ENCODE measurements at regions not wholly inside any gene's neighbourhood (a gene's known extent, or its start where the extent isn't known, plus 50 kb on each side); places are given as distances from the start of the nearest gene placed in this dataset.

GRCh38 chr11:71342951-71343827 lies 90.8 kb upstream of the SHANK2 start:
- Mint-ChIP-seq H3K4me1 (ENCODE audit: low read depth) (no peaks in the 10 kb centered on the region), H3K9me3 (ENCODE audit: low read depth) (no peaks in the 10 kb centered on the region), H3K4me3 (no peak overlapping the region), H3K27me3 (peaks cover 6% of the 10 kb centered on the region), H3K36me3 (no peaks in the 10 kb centered on the region), H3K27ac (no peak overlapping the region)

DNA sequence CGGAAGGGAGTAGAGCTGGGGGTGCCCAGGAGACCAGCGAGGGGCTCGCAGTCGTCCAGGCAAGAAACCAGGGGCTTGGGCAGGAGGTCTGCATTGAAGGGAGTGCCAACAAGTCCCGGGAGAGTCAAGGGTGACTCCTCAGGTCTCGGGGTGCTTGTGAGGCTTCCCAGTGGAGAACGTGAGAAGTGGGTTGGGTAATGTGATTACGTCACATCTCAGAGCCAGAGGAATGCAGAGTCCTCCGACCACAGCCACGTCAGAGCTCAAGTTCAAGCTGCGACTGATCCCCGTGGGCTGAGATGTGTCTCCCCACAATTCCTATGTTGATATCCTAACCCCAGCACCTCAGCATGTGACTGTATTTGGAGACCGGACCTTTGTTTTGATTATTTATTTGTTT lies 89.7 kb upstream of the SHANK2 start:
- no peak overlapping the region for H3K4me3 Mint-ChIP-seq
- H3K36me3 Mint-ChIP-seq: no peaks in the 10 kb centered on the region
- H3K27me3 Mint-ChIP-seq: peaks cover 6% of the 10 kb centered on the region
- H3K27ac Mint-ChIP-seq: no peak overlapping the region
- H3K9me3 Mint-ChIP-seq (ENCODE audit: low read depth): no peaks in the 10 kb centered on the region
- no peaks in the 10 kb centered on the region for H3K4me1 Mint-ChIP-seq (ENCODE audit: low read depth)

DNA sequence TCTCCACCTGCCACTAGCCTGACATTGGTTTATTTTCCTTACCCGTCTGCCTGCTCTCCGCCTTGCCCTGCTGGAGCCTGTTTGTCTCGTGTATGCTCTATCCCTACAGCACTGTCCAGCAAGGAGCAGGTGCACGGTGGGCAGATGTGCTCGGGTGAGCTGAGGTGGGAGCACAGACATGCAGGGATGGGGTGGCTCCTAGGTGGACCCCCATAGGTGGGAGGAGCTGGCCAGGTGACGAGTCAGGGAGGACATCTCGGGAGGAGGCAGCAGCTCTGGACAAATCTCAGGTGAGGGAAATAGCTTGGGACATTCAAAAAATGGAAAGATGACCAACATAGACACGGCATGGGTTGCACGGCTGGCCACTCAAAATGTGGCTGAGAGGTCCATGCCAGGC lies 89.2 kb upstream of the SHANK2 start:
- no peaks in the 10 kb centered on the region for H3K9me3 Mint-ChIP-seq (ENCODE audit: low read depth)
- no peak overlapping the region for H3K27ac Mint-ChIP-seq
- no peaks in the 10 kb centered on the region for H3K36me3 Mint-ChIP-seq
- no peak overlapping the region for H3K4me3 Mint-ChIP-seq
- peaks cover 6% of the 10 kb centered on the region for H3K27me3 Mint-ChIP-seq
- no peaks in the 10 kb centered on the region for H3K4me1 Mint-ChIP-seq (ENCODE audit: low read depth)

- H3K9me3 Mint-ChIP-seq (ENCODE audit: low read depth): no peaks in the 10 kb centered on the region
- no peaks in the 10 kb centered on the region for H3K36me3 Mint-ChIP-seq
- H3K27ac Mint-ChIP-seq: no peak overlapping the region
- no peak overlapping the region for H3K4me3 Mint-ChIP-seq
- H3K27me3 Mint-ChIP-seq: peaks cover 6% of the 10 kb centered on the region
- H3K4me1 Mint-ChIP-seq (ENCODE audit: low read depth): no peaks in the 10 kb centered on the region
These were observed 88.8 kb upstream of the SHANK2 start for GRCh38 chr11:71341173-71341572.

DNA sequence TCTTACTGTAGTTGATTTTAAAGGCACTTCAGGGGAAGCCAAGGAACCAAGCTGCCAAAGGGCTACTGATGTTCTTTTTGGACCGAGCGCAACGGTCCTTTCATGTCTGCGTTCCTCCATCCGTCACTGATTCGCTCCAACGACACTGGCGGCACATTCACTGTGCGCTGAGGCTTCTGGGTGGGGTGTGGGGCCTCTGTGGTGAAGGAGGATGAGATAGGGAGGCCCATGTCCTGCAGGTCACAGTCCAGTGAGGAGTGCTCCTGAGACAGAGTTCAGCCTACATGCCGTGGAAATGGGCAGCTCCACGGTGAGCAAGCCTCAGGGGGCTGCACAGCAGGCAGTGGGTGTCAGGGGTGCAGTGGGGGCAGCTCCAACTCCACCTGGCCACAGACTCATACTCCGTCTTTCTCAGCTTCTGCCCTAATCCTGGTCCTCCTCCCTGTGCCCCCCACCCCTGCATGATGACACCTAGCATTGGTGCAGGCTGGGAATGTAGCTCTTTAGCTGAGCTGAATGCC lies 87.8 kb upstream of the SHANK2 start:
- Mint-ChIP-seq H3K27ac (no peak overlapping the region), H3K4me3 (no peak overlapping the region), H3K9me3 (ENCODE audit: low read depth) (no peaks in the 10 kb centered on the region), H3K4me1 (ENCODE audit: low read depth) (no peaks in the 10 kb centered on the region), H3K27me3 (peaks cover 6% of the 10 kb centered on the region), H3K36me3 (no peaks in the 10 kb centered on the region)

GRCh38 chr11:71339396-71339881 lies 87.1 kb upstream of the SHANK2 start:
- no peaks in the 10 kb centered on the region for H3K9me3 Mint-ChIP-seq (ENCODE audit: low read depth)

GRCh38 chr11:71338801-71339395 lies 86.5 kb upstream of the SHANK2 start:
- Mint-ChIP-seq H3K4me1 (ENCODE audit: low read depth) (no peaks in the 10 kb centered on the region), H3K27me3 (peaks cover 6% of the 10 kb centered on the region), H3K27ac (no peak overlapping the region), H3K36me3 (peaks cover under 1% of the 10 kb centered on the region), H3K9me3 (ENCODE audit: low read depth) (no peaks in the 10 kb centered on the region), H3K4me3 (no peak overlapping the region)

More at GRCh38 chr11:71339396-71339881, 87.1 kb upstream of the SHANK2 start:
- Mint-ChIP-seq H3K4me1 (ENCODE audit: low read depth) (no peaks in the 10 kb centered on the region), H3K4me3 (no peak overlapping the region), H3K27ac (no peak overlapping the region), H3K36me3 (no peaks in the 10 kb centered on the region), H3K27me3 (peaks cover 6% of the 10 kb centered on the region)

DNA sequence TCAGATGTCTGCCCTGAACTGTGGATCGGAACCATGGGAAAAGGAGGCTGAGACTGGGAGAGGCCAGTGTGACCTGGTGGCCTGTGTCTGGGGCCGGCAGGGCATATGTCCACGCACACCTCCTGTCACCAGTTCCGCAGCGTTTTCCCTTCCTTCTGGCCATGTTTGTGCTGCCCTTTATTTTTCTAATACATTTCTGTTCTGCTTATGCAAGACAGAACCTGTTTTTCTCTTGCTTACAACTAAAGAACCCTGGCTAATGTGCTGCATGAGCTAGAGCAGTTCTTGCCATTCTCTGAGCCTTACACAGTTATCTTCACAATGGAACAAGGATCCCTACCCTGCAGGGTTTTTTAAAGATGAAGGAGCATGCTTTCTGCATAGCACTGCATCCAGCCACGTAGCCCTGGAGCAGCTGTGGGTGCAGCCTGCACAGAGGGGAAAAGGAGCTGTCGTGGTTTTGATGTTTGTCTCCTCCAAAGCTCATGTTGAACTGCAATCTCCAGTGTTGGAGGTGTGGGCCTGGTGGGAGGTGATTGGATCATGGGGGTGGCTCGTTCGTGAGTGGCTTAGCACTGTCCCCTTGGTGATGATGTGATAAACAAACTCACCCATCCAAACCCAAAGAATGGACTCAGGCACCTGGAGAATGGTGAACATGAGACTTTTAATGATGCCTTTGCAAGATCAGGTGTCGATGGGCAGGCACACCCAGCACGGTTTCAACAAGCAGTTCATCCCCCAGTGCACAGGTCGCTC lies 84.8 kb upstream of the SHANK2 start:
- Mint-ChIP-seq H3K9me3 (ENCODE audit: low read depth) (peaks cover 4% of the 10 kb centered on the region), H3K27ac (no peak overlapping the region), H3K4me3 (no peak overlapping the region), H3K4me1 (ENCODE audit: low read depth) (no peaks in the 10 kb centered on the region), H3K27me3 (peaks cover 6% of the 10 kb centered on the region), H3K36me3 (peaks cover 3% of the 10 kb centered on the region)

DNA sequence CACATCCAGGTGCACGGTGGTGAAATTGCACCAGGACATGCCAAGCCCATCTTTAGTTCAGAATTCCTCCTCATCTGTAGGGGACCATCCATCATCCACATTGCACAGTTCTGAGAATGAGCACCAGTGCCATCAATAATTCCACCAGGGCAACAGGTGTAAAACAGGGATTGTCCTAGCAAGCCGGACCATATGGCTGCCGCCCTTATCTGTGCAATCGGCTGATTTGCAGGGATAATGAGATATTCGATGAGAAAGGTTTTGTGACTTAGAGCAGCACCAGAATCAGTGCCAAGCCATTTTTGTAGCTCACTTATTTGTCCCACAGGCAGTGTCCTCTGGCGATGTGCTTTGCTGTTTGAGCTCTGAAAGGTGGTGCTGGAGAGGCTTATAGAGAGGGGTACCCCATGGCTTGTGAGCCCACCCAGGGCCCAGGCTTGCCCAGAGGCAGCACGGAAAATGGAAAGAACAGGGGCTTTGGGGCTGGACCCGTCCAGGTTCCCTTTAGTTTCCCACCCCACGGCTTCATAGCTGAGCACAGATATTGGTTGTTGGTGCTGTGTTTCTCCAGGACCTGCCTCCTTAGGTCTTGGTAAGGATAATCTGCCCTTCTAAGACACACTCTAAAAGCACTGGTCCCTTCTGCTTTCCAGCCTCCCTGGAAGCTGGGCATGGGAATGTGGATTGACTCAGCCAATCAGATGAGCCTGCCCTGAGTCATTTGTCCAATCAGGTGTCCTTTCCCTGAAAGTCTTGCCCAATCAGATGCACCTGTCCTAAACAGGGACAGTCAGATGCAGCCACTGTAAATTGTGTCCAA lies 84.0 kb upstream of the SHANK2 start:
- Mint-ChIP-seq H3K36me3 (peaks cover 3% of the 10 kb centered on the region), H3K4me1 (ENCODE audit: low read depth) (no peaks in the 10 kb centered on the region), H3K27me3 (peaks cover 1% of the 10 kb centered on the region), H3K27ac (no peak overlapping the region), H3K9me3 (ENCODE audit: low read depth) (peaks cover 4% of the 10 kb centered on the region), H3K4me3 (no peak overlapping the region)

- Mint-ChIP-seq H3K4me3 (no peak overlapping the region), H3K9me3 (ENCODE audit: low read depth) (peaks cover 4% of the 10 kb centered on the region), H3K27me3 (no peaks in the 10 kb centered on the region), H3K27ac (no peak overlapping the region), H3K36me3 (peaks cover 3% of the 10 kb centered on the region), H3K4me1 (ENCODE audit: low read depth) (no peaks in the 10 kb centered on the region)
These were observed 83.0 kb upstream of the SHANK2 start for GRCh38 chr11:71335371-71335770.

GRCh38 chr11:71334191-71334590 lies 81.8 kb upstream of the SHANK2 start:
- H3K9me3 Mint-ChIP-seq (ENCODE audit: low read depth): peaks cover 4% of the 10 kb centered on the region
- no peak overlapping the region for H3K4me3 Mint-ChIP-seq
- peaks cover 3% of the 10 kb centered on the region for H3K36me3 Mint-ChIP-seq
- H3K27me3 Mint-ChIP-seq: no peaks in the 10 kb centered on the region
- no peaks in the 10 kb centered on the region for H3K4me1 Mint-ChIP-seq (ENCODE audit: low read depth)
- H3K27ac Mint-ChIP-seq: no peak overlapping the region

DNA sequence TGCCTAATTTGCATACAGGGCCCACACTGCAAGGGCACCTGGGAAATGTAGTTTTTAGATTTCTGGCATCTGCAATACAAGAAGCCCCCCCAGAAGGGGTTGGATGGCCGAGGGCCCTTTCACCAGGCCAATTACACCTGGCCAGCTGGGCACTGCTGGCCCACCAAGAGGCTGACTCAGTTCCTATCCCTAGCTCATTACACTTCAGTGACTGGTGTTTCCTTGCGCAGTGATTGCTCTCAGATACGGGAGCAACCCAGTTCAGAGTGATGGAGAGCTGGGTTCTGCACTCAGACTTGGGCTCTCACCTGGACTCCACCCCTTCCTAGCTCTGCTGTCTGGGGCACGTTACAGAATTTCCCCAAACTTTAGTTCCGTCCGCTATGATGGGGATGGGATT lies 81.1 kb upstream of the SHANK2 start:
- no peaks in the 10 kb centered on the region for H3K4me1 Mint-ChIP-seq (ENCODE audit: low read depth)
- no peak overlapping the region for H3K4me3 Mint-ChIP-seq
- H3K27me3 Mint-ChIP-seq: no peaks in the 10 kb centered on the region
- H3K9me3 Mint-ChIP-seq (ENCODE audit: low read depth): peaks cover 4% of the 10 kb centered on the region
- H3K36me3 Mint-ChIP-seq: peaks cover 3% of the 10 kb centered on the region
- no peak overlapping the region for H3K27ac Mint-ChIP-seq

DNA sequence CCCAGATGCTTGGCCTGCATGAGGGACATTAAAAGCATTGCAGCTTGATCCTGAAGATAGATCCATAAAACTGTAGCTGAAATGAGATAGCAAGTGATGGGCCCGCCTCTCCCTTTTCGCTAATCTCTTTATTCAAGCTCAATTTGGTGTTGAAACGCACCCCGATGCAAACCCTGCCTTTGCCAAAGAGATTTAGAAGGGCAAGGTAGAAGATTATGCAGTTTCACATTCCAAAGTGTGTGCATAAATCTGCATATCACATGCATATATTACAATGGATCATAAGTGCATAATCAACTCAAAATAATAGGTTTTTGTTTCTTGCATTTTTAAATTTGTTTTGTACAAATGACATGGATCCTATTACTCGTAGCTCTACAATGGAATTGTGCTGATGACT lies 80.1 kb upstream of the SHANK2 start:
- no peak overlapping the region for H3K4me3 Mint-ChIP-seq
- no peaks in the 10 kb centered on the region for H3K4me1 Mint-ChIP-seq (ENCODE audit: low read depth)
- H3K36me3 Mint-ChIP-seq: peaks cover 3% of the 10 kb centered on the region
- H3K9me3 Mint-ChIP-seq (ENCODE audit: low read depth): peaks cover 4% of the 10 kb centered on the region
- no peaks in the 10 kb centered on the region for H3K27me3 Mint-ChIP-seq
- H3K27ac Mint-ChIP-seq: no peak overlapping the region

- no peak overlapping the region for H3K4me3 Mint-ChIP-seq
- peaks cover 4% of the 10 kb centered on the region for H3K9me3 Mint-ChIP-seq (ENCODE audit: low read depth)
- H3K27me3 Mint-ChIP-seq: no peaks in the 10 kb centered on the region
- H3K4me1 Mint-ChIP-seq (ENCODE audit: low read depth): no peaks in the 10 kb centered on the region
- H3K36me3 Mint-ChIP-seq: peaks cover 3% of the 10 kb centered on the region
- no peak overlapping the region for H3K27ac Mint-ChIP-seq
These were observed 79.7 kb upstream of the SHANK2 start for GRCh38 chr11:71332046-71332445.
